SU-DHL-6 (cell line): ENCODE measurements at regions not wholly inside any gene's neighbourhood (a gene's known extent, or its start where the extent isn't known, plus 50 kb on each side); places are given as distances from the start of the nearest gene placed in this dataset.

Experiments
- H2AFZ ChIP-seq: fragments of 200-600 bp; sonication (generic); 2 replicates; pipeline ENCODE4 v1.6.1; 2014; ENCODE audit warnings: low read depth, mild to moderate bottlenecking, moderate library complexity, mixed read lengths, antibody characterized with exemption, low read length; ENCODE audit not compliant: severe bottlenecking
- H3F3A ChIP-seq: fragments of 200-600 bp; shearing (Covaris generic); 2 replicates; pipeline ENCODE4 v1.6.0; 2016; ENCODE audit warnings: antibody characterized with exemption, mild to moderate bottlenecking; ENCODE audit not compliant: insufficient read depth
- H3K27ac ChIP-seq: fragments of 200-600 bp; sonication (generic); 2 replicates; pipeline ENCODE4 v1.5.1; 2016; ENCODE audit warnings: low read depth, mild to moderate bottlenecking, low read length, moderate library complexity, mixed read lengths
- H3K27me3 ChIP-seq: fragments of 200-600 bp; sonication (generic), shearing (Covaris generic); 2 replicates; pipeline ENCODE4 v1.6.0; 2014; ENCODE audit warnings: mild to moderate bottlenecking, low read length
- H3K36me3 ChIP-seq: fragments of 200-600 bp; sonication (generic); 2 replicates; pipeline ENCODE4 v1.6.1; 2014; ENCODE audit warnings: mild to moderate bottlenecking, low read length, mixed read lengths
- H3K4me2 ChIP-seq: fragments of 300-600, 200-600 bp; shearing (Covaris generic), sonication (generic); 2 replicates; pipeline ENCODE4 v1.6.0; 2014; ENCODE audit warnings: low read length, low read depth, mild to moderate bottlenecking; ENCODE audit not compliant: poor library complexity, severe bottlenecking
- H3K4me3 ChIP-seq: fragments of 200-600 bp; sonication (generic); 2 replicates; pipeline ENCODE4 v1.5.1; 2014; ENCODE audit warnings: antibody characterized with exemption, low read length, mild to moderate bottlenecking, mixed read lengths; ENCODE audit not compliant: insufficient read depth, poor library complexity, severe bottlenecking
- H3K79me2 ChIP-seq: fragments of 200-600 bp; sonication (generic); 2 replicates; pipeline ENCODE4 v1.6.1; 2014; ENCODE audit warnings: mild to moderate bottlenecking, low read length, moderate library complexity; ENCODE audit not compliant: insufficient read depth
- H3K9ac ChIP-seq: fragments of 200-600 bp; sonication (generic); 2 replicates; pipeline ENCODE4 v1.7.0; 2014; ENCODE audit warnings: mild to moderate bottlenecking, low read length
- H3K9me2 ChIP-seq: fragments of 200-600 bp; sonication (generic); replicated peaks from 2 replicates; pipeline ENCODE4 v1.6.1; 2014; ENCODE audit warnings: low read length; ENCODE audit not compliant: insufficient read depth
- H3K9me3 ChIP-seq: fragments of 200-600 bp; sonication (generic); 2 replicates; pipeline ENCODE4 v1.6.1; 2014; ENCODE audit warnings: low read length, mixed read lengths; ENCODE audit not compliant: insufficient read depth
- H4K20me1 ChIP-seq: fragments of 200-600 bp; sonication (generic); 2 replicates; pipeline ENCODE4 v1.6.1; 2014; ENCODE audit warnings: low read depth, mild to moderate bottlenecking, antibody characterized with exemption, low read length, moderate library complexity, mixed read lengths
- EZH2phosphoT487 ChIP-seq: fragments of 200-600 bp; sonication (generic), shearing (Covaris generic); conservative IDR thresholded peaks from 2 replicates; pipeline ENCODE4 v1.6.1; 2018; ENCODE audit warnings: mild to moderate bottlenecking, antibody characterized with exemption, low read length, moderate library complexity, mixed read lengths
- TF ChIP-seq, protein P1 (sequence below): fragments of 200-600 bp; sonication (generic); IDR thresholded peaks from one replicate; pipeline ENCODE4 v1.5.1; 2017; ENCODE audit warnings: antibody characterized with exemption, mild to moderate bottlenecking, low read length, moderate library complexity; ENCODE audit not compliant: insufficient read depth, poor library complexity, severe bottlenecking

DNA sequence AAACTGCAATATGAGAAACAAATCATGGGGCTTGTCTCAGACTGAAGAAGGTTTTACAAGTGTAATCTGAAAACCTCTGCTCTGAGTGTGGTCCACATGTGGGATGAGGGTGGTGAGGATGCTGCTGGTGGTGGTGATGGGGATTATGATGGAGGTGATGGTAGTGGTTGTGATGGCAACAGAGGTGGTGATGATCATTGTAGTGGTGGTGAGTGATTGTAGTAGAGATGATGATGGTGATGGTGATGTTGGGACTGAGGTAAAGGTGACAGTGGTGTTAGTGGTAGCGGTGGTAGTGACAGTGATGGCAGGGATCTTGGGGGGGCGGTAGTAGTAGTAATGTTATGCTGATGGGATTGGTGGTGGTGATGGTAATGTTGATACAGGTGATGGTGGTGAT, 217.8 kb downstream of the ANAPC1 start:
- H3K27ac ChIP-seq, result no peak overlapping the region
- no peak overlapping the region for H3K9ac ChIP-seq
- no peaks in the 10 kb centered on the region for H3K36me3 ChIP-seq
- no peak overlapping the region for H2AFZ ChIP-seq
- no peaks in the 10 kb centered on the region for H4K20me1 ChIP-seq
- H3K4me3 ChIP-seq, result no peak overlapping the region
- no peak overlapping the region for H3K4me2 ChIP-seq
- no peaks in the 10 kb centered on the region for H3K9me2 ChIP-seq
- no peaks in the 10 kb centered on the region for H3K79me2 ChIP-seq
- H3K9me3 ChIP-seq, result no peaks in the 10 kb centered on the region; the same call in 1 of the 2 replicates
- H3F3A ChIP-seq, result peaks cover 7% of the 10 kb centered on the region
- no peak for TF ChIP-seq EZH2phosphoT487
- TF ChIP-seq, protein P1, sequence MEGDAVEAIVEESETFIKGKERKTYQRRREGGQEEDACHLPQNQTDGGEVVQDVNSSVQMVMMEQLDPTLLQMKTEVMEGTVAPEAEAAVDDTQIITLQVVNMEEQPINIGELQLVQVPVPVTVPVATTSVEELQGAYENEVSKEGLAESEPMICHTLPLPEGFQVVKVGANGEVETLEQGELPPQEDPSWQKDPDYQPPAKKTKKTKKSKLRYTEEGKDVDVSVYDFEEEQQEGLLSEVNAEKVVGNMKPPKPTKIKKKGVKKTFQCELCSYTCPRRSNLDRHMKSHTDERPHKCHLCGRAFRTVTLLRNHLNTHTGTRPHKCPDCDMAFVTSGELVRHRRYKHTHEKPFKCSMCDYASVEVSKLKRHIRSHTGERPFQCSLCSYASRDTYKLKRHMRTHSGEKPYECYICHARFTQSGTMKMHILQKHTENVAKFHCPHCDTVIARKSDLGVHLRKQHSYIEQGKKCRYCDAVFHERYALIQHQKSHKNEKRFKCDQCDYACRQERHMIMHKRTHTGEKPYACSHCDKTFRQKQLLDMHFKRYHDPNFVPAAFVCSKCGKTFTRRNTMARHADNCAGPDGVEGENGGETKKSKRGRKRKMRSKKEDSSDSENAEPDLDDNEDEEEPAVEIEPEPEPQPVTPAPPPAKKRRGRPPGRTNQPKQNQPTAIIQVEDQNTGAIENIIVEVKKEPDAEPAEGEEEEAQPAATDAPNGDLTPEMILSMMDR, result no peak
- H3K27me3 ChIP-seq, result no peaks in the 10 kb centered on the region

DNA sequence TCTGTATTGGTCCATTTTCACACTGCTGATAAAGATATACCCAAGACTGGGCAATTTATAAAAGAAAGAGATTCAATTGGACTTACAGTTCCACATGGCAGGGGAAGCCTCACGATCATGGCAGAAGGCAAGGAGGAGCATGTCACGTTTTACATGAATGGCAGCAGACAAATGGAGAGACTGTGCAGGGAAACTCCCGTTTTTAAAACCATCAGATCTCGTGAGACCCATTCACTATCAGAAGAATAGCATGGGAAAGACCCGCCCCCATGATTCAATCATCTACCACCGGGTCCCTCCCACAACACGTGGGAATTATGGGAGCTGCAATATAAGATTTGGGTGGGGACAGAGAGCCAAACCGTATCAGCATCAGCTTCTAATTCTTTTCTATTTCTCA, 217.0 kb downstream of the ANAPC1 start:
- Histone ChIP-seq H3K9me2 (no peaks in the 10 kb centered on the region), H3K27ac (no peak overlapping the region), H3K27me3 (no peaks in the 10 kb centered on the region), H3K36me3 (no peaks in the 10 kb centered on the region), H3K4me2 (no peak overlapping the region), H3K9me3 (no peaks in the 10 kb centered on the region; the same call in 1 of the 2 replicates), H3F3A (peaks cover 8% of the 10 kb centered on the region), H4K20me1 (no peaks in the 10 kb centered on the region), H3K79me2 (no peaks in the 10 kb centered on the region), H2AFZ (no peak overlapping the region), H3K9ac (no peak overlapping the region), H3K4me3 (no peak overlapping the region)
- TF ChIP-seq, protein P1, result no peak
- no peak for TF ChIP-seq EZH2phosphoT487

GRCh38 chr2:111667542-111668273, 216.3 kb downstream of the ANAPC1 start:
- Histone ChIP-seq H3K79me2 (no peaks in the 10 kb centered on the region), H3K4me3 (no peak overlapping the region), H2AFZ (no peak overlapping the region), H3K27ac (no peak overlapping the region), H3F3A (peaks cover 8% of the 10 kb centered on the region), H3K9me3 (no peaks in the 10 kb centered on the region; the same call in 1 of the 2 replicates), H3K9ac (no peak overlapping the region), H4K20me1 (no peaks in the 10 kb centered on the region), H3K4me2 (no peak overlapping the region), H3K9me2 (no peaks in the 10 kb centered on the region), H3K36me3 (no peaks in the 10 kb centered on the region), H3K27me3 (no peaks in the 10 kb centered on the region)
- TF ChIP-seq EZH2phosphoT487, result no peak
- TF ChIP-seq, protein P1, result no peak
